Spleen (tissue), 7 donors: ENCODE measurements at regions not wholly inside any gene's neighbourhood (a gene's known extent, or its start where the extent isn't known, plus 50 kb on each side); places are given as distances from the start of the nearest gene placed in this dataset.

ENCODE experiments used
- CTCF ChIP-seq, 11 experiments: fragments of 200-600 bp in 7 of 11; fragments of 450-650 bp in 4 of 11; sonication (generic) in 4 of 11; IDR thresholded peaks in 8 of 11; conservative IDR thresholded peaks in 3 of 11; 1 replicate in 7 of 11; 2 replicates in 4 of 11; pipeline versions ENCODE4 v1.4.0 to v1.8.0; 2016 to 2021; ENCODE audit warnings: antibody characterized with exemption in 11 of 11, inconsistent platforms in 4 of 11, mild to moderate bottlenecking in 1 of 11
- POLR2A ChIP-seq, 3 donors: fragments of 450-650 bp; IDR thresholded peaks; one replicate each; pipeline ENCODE4 v1.5.1; 2017; ENCODE audit warnings: antibody characterized with exemption in 3 of 3, mild to moderate bottlenecking in 1 of 3
- POLR2AphosphoS5 ChIP-seq, 3 donors: sonication (generic); formaldehyde crosslinking; IDR thresholded peaks; one replicate each; pipeline ENCODE4 v1.5.1; 2017; ENCODE audit warnings: antibody characterized with exemption in 3 of 3
- donor health status: DM: no; HTN: no; CAD: no; lungs with moderate emphysema.
- donor health status: DM: no; HTN: no; CAD: no.
- donor health status: DM: no; HTN: no; CAD: no.

- TF ChIP-seq POLR2AphosphoS5 (IDR thresholded peaks at IDR 0.05) = no peak
- no peak for TF ChIP-seq POLR2A (IDR thresholded peaks at IDR 0.05)
- no peak for TF ChIP-seq CTCF (IDR thresholded peaks at IDR 0.05 in 8 of 11, conservative IDR thresholded peaks at IDR 0.05 in 3 of 11)
These were observed 76.7 kb upstream of the EIF5 start for GRCh38 chr14:103257211-103257962.
